Breast epithelium (tissue), 3 donors: ENCODE measurements at regions not wholly inside any gene's neighbourhood (a gene's known extent, or its start where the extent isn't known, plus 50 kb on each side); places are given as distances from the start of the nearest gene placed in this dataset.

ENCODE experiments used
- POLR2A ChIP-seq: fragments of 450-650 bp; IDR thresholded peaks from one replicate; pipeline ENCODE4 v1.6.1; 2016; ENCODE audit warnings: antibody characterized with exemption, mild to moderate bottlenecking, moderate library complexity
- TF ChIP-seq, protein P1 (sequence below), 3 donors: fragments of 450-650 bp; IDR thresholded peaks; one replicate each; pipeline ENCODE4 v1.5.1; 2016 to 2017; ENCODE audit warnings: antibody characterized with exemption in 3 of 3, mild to moderate bottlenecking in 3 of 3, moderate library complexity in 3 of 3

DNA sequence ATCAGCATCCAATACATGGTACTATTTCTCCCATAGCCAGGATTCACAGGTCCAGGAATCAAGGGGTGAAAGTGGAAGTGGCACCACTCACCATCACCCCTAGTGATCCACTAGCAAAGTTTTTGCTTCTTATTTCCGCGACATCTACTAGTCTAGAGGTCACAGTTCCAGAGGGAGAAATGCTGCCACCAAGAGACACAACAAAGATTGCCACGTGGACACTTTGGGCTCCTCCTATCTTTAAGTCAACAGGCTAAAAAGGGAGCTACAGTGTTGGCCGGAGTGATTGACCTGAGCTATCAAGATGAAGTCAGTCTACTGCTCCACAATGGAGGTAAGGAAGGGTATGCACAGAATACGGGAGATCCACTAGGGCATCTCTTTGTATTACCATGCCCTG, 178.2 kb downstream of the AKR1D1 start:
- TF ChIP-seq, protein P1, sequence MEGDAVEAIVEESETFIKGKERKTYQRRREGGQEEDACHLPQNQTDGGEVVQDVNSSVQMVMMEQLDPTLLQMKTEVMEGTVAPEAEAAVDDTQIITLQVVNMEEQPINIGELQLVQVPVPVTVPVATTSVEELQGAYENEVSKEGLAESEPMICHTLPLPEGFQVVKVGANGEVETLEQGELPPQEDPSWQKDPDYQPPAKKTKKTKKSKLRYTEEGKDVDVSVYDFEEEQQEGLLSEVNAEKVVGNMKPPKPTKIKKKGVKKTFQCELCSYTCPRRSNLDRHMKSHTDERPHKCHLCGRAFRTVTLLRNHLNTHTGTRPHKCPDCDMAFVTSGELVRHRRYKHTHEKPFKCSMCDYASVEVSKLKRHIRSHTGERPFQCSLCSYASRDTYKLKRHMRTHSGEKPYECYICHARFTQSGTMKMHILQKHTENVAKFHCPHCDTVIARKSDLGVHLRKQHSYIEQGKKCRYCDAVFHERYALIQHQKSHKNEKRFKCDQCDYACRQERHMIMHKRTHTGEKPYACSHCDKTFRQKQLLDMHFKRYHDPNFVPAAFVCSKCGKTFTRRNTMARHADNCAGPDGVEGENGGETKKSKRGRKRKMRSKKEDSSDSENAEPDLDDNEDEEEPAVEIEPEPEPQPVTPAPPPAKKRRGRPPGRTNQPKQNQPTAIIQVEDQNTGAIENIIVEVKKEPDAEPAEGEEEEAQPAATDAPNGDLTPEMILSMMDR (IDR thresholded peaks at IDR 0.05): no peak
- TF ChIP-seq POLR2A: no peak
